GM21786 (cell line): ENCODE measurements at regions not wholly inside any gene's neighbourhood (a gene's known extent, or its start where the extent isn't known, plus 50 kb on each side); places are given as distances from the start of the nearest gene placed in this dataset.
A peak's percentile ranks its signal among the peaks of the same experiment; 100 is the strongest.
"Not testable (repeated sequence)": the region's sequence is repeated elsewhere in the genome, so short reads cannot be mapped to it uniquely, and the experiment has no call there.

Experiments
- ATAC-seq: cut with Tn5 transposase; IDR thresholded peaks from one replicate; pipeline ENCODE4 v1.9.1; 2021; ENCODE audit not compliant: unreplicated experiment

DNA sequence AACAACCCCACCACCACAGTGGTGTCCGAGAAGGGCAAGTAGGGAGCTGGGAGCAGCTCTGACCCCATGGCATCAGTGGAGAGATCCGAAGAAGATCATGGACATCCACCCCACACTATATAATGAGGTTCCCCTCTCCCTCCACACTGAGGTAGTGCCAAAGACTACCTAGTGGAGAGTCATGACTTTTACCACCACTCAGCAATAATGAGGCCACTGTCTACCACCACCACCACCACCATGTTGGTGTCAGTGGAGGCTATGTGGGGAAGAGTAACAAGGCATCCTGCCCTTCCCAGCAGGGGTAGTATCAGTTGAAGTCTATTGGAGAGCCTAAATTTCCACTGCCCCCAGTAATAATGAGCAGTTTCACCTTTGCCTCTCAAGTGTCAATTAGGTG, 321.7 kb upstream of the ZC3H15 start:
- ATAC-seq: no peak

DNA sequence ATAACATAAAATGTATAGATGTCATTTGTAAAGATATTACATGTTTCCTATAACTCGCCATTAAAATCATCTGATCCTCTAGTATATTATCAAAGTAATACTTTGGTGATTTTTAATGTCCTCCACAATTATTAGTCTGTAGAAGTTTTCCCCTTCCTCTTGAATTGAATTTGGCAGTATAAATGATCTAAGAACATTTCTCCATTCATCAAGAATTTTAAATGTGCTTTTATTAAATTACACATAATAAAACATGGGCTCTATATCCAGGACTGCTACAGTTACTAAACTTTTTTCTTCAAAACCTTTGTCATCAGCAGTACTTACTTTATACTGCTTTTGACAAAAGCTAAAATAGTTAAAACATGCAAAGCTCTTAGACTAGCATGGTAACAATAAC, 315.4 kb upstream of the ZC3H15 start:
- ATAC-seq: no peak

DNA sequence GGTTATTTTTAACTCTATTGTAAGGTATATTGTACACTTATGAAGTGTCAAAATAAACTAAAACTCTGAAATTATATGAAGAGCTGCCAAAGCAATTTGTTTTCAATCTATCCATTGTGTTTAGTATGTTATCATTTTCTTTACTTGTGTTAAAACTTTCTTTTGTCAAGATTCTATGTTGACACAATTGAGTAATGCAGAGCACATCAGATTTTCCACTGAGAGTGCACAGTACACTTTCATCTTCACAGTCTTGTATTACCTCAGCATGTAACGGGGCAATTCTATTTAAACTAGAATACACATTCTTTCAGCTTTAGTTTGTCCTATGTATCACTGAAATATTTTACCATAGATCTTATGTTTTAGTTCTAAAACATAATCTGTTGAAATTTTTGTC, 304.4 kb upstream of the ZC3H15 start:
- no peak for ATAC-seq

DNA sequence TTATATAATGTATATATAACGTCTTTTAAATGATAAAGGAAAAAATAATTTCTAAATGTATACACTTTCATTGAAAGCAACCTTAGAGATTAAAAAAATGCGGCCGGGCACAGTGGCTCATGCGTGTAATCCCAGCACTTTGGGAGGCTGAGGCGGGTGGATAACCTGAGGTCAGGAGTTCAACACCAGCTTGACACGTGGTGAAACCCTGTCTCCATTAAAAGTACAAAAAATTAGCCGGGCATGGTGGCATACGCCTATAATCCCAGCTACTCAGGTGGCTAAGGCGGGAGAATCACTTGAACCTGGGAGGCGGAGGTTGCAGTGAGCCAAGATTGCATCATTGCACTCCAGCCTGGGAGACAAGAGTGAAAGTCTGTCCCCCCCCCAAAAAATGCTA, 303.7 kb upstream of the ZC3H15 start:
- not testable (repeated sequence) for ATAC-seq

DNA sequence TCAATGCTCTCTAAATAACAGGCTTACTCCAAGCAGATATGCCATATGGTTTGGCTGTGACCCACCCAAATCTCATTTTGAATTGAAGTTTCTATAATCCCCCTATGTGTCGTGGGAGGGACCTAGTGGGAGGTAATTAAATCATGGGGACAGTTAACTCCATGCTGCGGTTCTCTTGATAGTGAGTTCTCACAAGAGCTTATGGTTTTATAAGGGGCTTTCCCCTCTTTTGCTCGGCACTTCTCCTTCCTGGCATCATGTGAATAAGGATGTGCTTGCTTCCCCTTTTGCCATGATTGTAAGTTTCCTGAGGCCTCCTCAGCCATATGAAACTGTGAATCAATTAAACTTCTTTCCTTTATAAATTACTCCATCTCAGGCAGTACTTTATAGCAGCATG, 302.7 kb upstream of the ZC3H15 start:
- ATAC-seq: no peak

DNA sequence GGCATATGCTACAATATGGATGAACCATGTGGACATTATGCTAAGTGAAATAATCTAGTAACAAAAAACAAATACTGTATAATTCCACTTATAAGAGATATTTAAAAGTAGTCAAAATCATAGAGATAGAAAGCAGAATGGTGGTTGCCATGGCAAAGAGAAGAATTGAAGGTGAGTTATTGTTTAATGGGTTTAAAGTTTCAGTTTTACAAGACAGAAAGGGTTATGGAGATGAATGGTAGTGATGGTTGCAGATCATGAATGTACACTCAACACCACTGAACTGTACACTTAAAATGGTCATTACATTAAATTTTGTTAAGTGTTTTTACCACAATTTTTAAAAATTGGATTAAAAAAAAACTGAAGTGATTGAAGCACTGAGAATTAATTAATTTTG, 298.2 kb upstream of the ZC3H15 start:
- ATAC-seq: no peak

DNA sequence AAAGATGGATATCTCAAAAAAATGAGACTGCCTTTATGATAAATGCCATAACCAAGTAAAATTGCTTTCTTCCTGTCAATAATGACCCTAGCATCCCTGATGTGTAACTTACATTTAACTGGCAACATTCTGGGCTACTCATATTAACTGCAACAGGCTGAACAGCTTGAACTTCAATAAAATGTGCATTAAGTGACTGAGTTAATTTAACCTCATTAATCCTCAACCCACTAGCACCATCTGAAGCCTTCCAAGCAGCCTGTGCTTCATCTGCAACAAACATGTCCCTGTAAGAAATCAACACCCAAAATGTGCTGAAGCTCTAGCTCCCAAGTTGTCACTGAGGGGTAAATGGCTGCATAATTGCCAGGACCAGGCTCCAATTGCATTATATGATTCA, 296.2 kb upstream of the ZC3H15 start:
- ATAC-seq: no peak

DNA sequence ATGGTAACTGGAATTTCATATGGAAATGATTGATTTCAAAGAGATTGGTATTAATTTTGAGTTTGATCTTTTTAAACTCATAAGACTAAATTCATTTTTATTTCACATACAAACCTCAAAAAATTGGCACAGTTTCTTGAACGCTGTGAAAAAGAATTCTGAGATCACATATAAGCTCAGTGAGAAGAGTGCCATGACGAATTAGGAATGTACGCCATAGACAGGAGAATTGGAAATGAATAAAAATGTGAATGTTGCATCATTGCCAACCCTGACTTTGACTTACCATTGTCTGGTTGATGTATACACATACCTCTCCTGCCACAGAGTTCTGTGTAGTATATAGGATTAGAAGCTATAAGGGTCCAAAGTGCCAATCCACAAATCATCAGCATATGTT, 290.4 kb upstream of the ZC3H15 start:
- no peak for ATAC-seq

DNA sequence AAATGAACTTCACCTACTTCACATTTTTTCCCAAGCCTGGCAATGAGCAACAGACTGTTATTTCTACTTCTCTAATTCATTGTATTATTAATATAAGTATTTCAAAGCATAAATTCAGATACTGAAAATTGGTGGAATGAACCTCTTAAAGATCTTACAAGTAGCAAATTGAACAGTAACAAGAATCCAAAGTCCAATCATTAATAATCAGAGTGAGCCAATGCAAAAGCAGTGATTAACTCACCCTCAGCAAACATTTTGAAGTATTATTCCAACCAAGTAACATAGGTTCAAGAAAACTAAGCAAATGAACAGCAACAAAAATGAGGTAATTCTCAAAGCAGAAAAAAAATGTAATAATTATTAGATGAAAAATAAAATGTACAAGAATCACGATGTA, 288.1 kb upstream of the ZC3H15 start:
- no peak for ATAC-seq

DNA sequence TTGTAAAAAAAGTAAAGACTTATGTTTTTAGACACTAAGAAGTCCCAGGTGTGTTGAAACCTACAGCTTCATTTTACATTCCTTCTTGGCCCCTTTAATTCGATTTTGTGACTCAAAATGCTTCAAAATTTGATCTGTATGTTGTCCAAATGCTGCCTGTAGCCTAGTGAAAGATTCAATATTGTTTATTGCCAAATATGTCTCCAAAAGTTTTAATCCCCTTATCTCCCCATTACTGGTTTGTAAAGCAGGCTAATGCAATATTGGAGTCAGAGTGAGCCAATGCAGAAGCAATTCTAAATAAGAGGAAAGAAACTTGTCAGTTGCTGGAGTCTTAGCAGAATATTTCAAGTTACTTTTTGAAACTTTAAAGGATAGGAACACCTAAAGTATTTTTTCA, 287.0 kb upstream of the ZC3H15 start:
- no peak for ATAC-seq

DNA sequence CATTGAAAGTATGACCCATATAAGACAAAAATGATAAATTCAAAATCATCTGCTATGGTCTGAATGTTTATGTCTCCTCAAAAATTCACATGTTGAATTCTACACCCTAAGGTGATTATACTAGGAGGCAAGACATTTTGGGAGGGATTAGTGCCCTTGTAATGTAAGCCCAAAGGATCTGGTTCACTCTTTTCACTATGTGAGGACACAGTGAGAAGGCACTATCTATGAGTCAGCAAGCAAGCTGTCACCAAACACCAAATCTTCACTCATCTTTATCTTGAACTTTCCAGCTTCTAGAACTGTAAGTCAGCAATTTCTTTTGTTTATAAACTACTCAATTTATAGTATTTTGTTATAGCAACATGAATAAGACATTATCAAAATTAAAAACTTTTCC, 284.7 kb upstream of the ZC3H15 start:
- no peak for ATAC-seq

DNA sequence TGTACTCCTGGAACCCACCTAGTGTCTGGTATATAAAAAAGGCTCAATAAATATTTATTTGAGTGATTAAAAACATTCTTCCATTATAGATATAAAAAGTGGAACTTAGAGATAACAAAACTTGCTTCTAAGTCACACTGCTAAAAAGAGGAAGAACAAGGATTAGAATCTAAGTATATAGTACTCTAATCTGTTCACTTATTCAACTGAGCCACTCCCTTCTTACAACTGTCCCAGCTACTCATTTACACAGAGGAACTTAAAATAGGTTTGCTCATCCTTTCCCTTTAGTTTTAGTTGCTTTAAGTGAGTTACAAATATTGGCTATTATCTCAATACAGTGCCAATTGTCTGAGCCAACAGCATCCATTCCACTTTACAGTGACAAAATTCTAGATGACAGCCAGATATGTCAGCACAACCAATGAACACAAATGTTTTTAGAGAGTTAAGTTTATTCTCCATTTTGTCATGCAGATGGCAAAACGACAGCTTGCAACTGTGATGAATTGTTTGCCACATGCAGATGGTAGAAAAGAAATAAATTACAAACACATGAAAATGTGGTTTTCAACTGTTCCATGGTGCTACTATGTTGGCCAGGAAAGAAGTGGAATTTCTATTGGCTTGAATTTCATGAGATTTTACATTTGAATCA, 280.7 kb upstream of the ZC3H15 start:
- no peak for ATAC-seq

DNA sequence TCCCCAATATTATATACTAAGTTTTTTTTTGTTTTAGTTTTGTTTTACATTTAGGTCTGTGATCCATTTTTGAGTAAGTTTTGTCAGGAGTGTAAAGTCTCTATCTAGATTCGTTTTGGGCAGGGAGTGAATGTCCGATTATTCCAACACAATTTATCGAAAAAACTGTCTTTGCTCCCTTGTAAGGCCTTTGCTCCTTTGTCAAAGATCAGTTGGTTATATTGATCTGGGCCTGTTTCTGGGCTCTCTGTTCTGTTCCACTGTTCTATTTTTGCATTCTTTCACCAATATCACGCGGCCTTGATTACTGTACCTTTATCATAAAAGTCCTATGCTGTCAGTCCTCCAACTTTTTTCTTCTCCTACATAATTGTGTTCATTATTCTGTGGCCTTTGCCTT, 276.5 kb upstream of the ZC3H15 start:
- ATAC-seq: no peak

DNA sequence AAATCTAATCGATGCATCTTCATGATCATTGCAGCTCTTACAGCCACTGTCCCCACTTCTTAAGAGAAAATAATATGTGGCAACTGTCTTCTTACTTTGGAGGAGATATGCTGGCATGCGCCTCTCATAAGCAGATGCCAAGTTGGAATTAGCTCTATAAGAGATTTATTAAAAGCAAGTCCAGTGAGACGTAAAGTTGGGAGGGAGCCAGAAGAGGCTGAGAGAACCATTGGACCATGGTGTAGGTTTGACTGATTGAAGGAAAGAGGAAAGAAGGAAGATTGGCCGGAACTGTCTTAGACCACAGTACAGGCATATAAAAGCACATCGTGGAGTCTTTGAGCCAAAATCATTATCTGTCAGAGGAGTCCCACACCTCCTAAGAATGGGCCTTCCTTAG, 265.7 kb upstream of the ZC3H15 start:
- no peak for ATAC-seq

DNA sequence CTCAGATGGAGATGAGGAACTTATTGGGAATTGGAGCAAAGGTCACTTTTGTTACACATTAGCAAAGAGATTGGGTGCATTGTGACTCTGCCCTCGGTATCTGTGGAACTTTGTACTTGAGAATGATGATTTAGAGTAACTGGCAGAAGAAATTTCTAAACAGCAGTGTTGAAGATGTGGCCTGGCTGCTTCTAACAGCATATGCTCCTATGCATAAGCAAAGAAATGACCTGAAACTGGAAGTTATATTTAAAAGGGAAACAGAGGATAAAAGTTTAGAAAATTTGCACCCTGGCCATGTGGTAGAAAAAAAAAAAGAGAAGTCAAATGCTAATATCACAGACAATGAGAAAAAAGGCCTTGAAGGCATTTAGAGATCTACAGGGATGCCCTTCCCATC, 256.8 kb upstream of the ZC3H15 start:
- no peak for ATAC-seq

DNA sequence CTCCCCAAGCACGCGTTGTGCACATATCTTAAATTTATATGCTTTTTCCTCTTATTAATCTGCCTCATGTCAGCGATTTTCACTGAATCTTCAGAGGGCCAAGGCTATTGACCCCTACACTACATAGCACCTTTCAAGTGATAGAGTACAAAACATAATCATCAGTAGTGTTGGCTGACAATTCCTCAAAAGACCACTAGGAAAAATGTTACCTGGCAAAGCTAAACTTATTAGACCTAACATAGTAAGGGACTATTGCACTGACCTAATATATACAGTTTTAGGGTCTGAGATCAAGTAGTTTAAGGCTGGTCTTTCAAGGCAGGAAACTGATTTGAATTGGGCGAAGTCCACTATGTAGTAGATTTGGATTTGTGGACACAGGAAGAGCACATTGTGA, 244.2 kb upstream of the ZC3H15 start:
- ATAC-seq: no peak

DNA sequence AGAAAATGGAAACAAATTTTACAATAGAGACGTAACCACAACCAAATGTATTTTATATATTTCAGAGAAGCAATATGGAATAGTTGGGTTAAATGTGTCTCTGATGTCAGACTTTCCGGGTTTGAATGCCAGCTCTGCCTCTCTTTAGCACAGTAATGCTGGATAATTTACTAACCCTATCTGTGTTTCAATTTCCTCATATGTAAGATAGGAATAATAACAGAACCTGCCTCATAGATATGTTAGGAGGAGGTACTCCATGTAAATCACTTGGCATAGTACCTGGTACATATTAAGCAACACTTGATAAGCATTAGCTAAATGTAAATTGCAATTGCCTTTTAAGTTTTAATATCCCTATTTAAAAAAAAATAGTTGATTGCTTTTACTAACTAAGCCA, 231.3 kb upstream of the ZC3H15 start:
- no peak for ATAC-seq

DNA sequence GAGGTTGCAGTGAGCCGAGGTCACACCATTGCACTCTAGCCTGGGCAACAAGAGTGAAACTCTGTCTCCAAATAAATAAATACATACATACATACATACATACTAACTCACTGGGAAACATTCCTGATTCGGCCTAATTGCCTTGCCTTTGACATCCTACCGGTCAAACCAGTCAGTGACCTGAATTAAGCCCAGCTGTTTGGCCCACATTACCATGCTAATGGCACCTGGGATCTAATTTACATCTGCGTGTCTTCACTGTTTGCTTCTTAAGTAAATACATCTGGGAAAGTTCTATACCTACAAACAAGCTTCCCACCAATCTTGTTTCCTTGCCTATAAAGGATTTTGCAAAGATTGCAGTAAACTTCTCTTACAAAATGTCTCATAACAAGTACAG, 230.2 kb upstream of the ZC3H15 start:
- no peak for ATAC-seq

DNA sequence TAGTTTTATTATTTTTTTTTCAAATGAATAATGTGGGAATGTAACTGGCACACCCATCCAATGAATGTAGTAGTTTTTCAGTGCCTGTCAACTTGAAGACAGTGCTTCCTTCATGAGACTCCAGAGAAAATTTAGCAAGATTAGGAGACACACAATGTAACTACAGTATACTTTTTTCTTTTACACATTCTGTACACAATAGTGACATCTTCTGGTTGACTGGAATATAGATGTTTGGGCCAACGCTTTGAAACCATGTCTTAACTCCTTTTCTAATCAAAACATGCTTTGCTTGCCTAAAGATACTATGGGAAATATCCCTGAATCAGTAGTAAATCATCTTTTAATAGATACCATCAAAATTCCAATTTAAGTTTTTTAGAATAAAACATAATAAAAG, 229.5 kb upstream of the ZC3H15 start:
- ATAC-seq: peak; percentile 80

DNA sequence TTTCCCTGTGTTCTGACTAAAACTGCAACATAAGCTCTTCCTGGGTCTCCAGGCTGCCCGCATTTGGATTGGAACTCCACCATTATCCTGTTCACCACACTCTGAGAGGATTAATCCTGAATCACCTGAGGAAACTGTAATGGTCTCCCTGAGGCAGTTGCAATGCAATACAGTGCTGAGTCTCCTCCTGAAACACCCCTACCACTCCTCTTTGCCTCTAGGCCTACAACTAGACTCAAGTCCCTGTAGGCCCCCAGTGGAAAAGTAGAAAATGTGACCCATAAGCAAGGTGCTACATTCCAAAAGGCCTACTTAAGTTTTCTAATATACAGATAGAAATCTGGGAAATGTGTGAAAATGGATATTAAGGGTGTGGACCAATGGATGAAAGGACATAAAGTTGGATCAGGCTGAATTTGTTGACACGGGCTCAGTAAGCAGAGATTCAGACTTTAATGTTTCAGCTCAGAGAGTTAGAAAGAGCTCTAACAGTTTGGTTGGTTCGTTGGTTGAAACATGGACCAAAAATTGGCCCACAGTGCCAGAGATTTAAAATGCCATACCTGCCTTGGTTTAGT, 222.3 kb upstream of the ZC3H15 start:
- ATAC-seq: no peak

DNA sequence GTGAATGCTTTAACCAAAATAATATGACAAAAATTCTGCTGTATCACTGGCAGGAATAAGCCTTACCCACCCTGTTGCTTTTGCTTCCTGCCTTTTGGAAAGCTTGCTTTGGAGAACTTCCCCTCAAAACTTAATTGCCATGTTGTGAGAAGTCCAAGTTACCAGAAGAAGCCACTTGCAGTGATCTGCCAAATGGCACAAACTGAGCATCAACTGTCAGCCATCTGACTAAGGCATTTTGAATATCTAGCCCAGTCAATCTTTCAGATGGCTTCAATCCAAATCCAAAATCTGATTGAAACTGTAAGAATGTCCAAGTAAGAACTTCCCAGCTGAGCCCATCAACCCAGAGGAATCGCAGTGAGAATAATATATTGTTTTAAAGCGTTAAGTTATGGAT, 216.5 kb upstream of the ZC3H15 start:
- no peak for ATAC-seq

DNA sequence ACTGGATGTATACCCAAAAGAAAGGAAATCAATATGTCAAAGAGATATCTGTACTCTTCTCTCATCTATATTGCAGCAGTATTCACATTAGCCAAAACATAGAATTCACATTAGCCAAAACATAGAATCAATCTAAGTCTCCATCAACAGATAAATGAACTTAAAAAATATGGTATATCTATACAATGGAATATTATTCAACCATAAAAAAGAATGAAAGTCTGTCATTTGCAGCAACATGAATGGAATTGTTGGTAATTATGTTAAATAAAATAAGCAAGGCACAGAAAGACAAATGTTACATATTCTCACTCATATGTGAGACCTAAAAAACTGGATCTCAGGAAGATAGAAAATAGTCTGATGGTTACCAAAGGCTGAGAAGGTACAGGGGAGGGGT, 212.1 kb upstream of the ZC3H15 start:
- ATAC-seq: no peak

DNA sequence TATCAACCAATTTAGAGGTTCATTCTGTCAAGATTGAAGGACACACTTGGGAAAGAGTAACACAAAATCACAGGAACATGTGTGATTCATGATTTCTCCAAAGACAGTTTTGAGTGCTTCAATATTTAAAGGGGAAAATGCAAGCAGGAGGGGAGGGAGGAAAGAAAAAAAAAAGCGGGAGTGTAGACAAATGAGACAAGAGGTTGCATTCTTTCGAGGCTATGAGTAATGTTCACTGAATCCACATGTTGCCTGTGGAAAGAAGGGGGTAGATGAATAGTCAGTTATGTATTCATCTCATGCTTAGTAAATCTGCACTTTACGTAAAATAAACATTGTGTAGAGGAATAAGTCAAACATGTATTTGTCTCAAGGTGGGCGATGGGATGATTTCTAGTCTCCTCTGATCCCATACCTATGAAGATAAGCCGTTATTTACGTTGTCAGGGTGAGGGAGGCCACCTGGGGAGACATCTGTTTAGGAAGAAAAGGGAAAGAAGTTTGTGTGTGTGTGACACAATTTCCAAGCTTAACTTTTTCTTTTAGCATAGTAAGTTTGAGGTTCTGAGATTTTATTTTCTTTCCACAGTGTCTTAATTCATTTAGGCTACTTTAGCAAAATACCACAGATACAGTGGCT, 211.0 kb upstream of the ZC3H15 start:
- no peak for ATAC-seq
